IPS-NIHi11 (cell line): ENCODE measurements at regions not wholly inside any gene's neighbourhood (a gene's known extent, or its start where the extent isn't known, plus 50 kb on each side); places are given as distances from the start of the nearest gene placed in this dataset.
"Not testable (repeated sequence)": the region's sequence is repeated elsewhere in the genome, so short reads cannot be mapped to it uniquely, and the experiment has no call there.

Experiments
- DNase-seq: peaks from one replicate; pipeline ENCODE4 v3.0.0; 2012; ENCODE audit warnings: mixed read lengths, low spot score

DNA sequence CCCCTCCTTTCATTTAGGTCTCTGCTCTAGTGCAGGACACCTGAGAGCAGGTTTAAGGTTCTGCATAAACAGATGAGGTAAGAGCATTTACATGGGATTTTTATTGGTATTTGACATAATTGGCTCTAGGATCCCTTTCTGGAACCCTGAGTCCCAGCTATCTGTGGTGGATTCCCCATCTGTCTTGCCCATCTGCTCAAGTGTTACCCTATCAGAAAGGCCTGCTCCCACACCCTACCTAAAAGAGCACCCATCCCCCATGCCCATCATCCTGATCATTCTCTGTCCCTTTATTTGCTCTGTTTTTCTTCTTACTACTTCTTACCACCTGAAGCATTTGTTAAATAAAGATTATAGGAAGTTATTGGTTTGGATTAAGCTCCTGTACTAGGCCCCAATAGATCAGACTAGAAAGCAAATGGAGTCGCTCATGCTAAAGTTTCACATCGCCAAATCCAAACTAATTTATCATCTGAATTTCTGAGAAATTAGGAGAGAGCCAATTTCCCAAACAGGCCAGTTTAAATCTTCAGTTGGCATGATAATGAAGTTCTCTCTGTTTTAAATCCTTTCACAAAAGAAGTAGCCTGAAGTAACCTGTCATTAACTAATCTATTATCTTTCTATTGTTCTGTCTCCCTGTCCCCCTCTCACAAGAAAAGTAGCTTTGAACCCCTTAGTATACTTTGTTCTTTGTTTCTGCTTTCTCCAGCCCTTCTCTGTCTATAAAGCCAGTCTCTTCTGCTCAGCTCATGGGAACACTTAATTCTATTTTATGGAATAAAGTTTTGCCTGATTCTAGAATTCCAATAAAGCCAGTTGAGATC, 178.6 kb downstream of the ZNF674 start:
- no peak for DNase-seq

- no peak for DNase-seq
These were observed 190.7 kb downstream of the ZNF674 start for GRCh38 chrX:46354481-46354880.

GRCh38 chrX:46341767-46342322, 203.4 kb downstream of the ZNF674 start:
- DNase-seq = no peak

GRCh38 chrX:46340696-46341095, 204.5 kb downstream of the ZNF674 start:
- no peak for DNase-seq

- no peak for DNase-seq
These were observed 211.7 kb downstream of the ZNF674 start for GRCh38 chrX:46333550-46333949.

DNA sequence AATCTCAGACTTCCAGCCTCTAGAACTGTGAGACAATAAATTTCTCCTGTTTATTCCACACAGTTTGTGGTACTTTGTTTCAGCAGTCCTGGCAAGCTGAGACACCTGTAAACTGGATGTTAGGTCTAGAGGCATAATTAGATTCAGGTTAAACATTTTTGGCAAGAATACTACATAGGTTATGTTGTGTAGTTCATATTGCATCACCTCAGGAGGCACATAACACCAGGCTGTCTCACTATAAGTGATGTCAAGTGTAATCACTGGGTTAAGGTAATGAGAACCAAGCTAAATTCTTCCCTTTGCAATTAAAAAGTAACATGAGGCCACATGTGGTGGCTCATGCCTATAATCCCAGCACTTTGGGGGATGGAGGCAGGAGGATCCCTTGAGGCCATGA, 214.2 kb downstream of the ZNF674 start:
- no peak for DNase-seq

- no peak for DNase-seq
These were observed 214.7 kb downstream of the ZNF674 start for GRCh38 chrX:46330513-46330912.

DNA sequence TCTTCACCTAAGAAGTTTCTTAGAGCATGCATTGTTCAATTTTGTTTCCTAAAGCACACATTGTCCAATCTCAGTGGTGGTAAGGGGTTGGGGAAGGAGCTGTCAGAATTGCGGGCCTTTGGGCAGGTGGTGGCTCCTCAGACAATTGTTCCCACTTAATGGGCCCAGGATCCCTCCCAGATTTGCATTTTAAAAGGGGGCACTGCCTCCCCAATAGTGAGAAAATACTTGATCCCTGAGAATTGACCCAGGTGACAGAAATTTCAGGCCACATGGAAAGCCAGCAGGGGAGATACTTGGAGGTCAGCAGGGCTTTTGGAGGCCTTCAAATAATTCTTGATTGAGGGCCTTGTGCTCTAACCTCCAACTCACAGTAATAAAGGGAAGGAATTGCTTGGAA, 217.1 kb downstream of the ZNF674 start:
- DNase-seq = peak; percentile 11

DNA sequence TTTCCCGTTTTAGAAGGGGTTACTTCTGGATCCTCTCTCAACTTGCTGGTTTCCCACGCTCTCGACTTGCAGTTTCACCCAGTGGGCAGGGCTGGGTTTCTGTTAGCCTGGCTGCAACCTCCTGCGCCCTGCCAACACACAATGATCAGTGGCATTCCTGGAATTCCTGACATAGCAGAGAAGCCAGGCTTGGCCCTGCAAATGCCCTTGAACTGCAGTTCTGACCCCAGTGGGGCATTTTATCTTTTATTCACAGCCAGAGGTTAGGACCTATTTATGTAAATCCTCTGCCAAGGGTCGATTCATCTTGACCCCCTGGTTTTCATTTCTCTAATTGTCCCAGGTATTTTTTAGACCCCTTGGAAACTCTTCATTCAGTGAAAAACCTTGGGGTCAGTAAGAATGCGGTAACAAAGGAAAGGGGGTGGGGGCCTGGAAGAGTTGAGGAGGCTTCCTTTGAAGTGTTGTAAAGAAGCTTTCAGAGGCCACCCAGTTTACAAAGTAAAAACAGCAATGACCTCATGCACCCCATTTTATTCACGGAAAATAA, 217.6 kb downstream of the ZNF674 start:
- peak; percentile 72 for DNase-seq

DNA sequence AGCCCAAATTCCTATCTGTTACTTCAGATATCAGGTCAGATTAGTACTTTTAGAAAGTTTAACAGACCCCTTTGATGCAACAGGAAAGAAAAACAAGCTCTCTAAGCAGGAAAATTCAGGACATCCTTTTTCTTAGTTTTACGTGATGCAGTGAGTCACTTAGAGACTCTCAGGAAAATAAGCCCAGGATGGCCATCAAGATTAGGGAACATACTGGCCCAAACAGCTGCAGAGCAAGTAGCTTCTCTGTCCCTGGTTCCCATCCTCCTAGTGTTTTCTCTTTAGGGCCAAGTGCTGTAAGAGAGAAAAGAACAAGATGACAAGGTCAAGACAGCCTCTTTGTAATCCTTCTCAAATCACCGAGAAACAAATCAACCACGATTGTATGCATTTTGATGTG, 219.1 kb downstream of the ZNF674 start:
- no peak for DNase-seq

GRCh38 chrX:46325312-46325877, 219.8 kb downstream of the ZNF674 start:
- DNase-seq = peak; percentile 31

GRCh38 chrX:46324166-46324565, 221.1 kb downstream of the ZNF674 start:
- no peak for DNase-seq

- not testable (repeated sequence) for DNase-seq
These were observed 222.3 kb downstream of the ZNF674 start for GRCh38 chrX:46322929-46323328.

DNA sequence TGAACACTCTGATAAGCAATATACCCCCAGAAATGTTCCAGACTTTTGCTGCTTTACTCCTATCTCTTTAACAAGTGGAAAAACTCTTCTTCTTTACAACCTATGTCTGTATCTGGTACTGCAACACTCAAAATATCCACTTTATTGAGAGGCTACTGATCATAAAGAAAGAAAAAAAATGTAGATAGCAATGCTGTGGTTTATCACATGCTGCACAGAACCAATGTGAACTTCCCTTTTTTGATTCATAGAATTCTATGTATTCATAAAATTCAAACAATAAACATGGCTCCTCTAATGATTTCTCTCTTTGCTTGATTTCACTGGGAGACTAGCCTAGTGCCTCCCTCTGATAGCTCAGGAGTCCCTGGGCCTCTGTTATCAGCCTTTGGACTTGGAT, 223.5 kb downstream of the ZNF674 start:
- DNase-seq = no peak

- DNase-seq = no peak
These were observed 225.5 kb downstream of the ZNF674 start for GRCh38 chrX:46319750-46320149.

GRCh38 chrX:46318551-46318950, 226.7 kb downstream of the ZNF674 start:
- no peak for DNase-seq

DNA sequence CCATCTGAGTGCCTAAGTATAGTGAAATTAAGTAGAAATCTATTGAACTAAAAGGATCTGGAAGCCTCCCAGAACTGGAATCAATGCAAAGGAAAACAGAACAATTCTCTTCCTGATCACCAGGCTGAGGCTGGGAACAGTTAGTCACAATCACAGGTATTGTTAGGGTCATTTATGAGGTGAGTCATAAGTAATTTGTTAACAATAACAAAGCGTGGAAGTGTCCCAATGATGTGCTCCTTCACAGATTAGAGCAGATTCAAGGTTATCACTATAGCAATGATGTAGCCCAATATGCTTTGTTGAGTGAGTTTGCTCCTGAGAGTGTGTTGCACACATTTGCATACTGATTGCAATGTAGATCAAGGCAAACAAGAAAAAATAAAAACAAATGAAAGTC, 228.1 kb downstream of the ZNF674 start:
- no peak for DNase-seq

DNA sequence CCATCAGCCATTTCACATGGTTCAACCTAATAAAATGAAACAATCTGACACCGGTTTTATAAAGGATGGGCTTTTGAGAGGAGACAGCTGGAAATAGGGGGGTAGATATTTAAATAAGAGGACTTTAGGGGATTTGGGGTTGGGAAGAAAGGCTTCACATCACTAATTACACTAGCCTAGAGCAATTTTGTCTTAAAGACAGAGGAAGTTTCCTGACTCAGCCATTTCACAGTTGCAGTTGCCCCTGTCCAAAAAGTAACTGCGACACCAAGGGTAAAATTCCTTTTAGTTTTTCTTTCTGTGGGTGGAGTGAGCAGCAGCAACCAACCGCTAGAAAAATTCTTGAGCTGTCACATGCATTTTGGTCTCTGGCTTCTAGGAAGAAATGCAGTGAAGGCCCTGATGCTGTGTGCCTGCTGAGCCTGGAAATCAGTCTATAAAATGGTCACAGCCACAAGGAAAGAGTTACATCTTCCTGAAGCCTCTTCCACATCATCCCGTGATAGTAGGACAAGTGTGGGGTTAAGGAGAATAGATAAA, 233.6 kb downstream of the ZNF674 start:
- no peak for DNase-seq

- no peak for DNase-seq
These were observed 234.3 kb downstream of the ZNF674 start for GRCh38 chrX:46310815-46311497.

DNA sequence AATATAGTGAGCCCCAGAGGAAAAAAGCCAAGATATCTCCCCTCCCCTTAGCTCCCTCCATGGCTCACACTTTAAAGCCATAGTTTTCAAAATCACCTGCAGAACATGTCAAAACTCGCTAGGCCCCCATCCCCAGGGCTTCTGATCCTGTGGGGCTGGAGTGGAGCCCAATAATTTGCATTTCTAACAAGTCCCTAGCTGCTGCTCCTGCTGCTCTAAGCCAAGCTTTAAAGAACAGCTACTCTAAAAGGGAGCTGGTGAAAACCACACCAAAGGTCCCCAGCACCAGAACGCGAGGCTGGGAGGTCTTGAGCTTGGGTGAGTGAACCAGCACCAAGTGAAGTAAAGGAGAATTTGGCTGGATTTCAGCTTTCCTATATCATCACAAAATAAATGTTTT, 237.1 kb downstream of the ZNF674 start:
- DNase-seq = no peak

GRCh38 chrX:46306103-46306502, 239.1 kb downstream of the ZNF674 start:
- no peak for DNase-seq

DNA sequence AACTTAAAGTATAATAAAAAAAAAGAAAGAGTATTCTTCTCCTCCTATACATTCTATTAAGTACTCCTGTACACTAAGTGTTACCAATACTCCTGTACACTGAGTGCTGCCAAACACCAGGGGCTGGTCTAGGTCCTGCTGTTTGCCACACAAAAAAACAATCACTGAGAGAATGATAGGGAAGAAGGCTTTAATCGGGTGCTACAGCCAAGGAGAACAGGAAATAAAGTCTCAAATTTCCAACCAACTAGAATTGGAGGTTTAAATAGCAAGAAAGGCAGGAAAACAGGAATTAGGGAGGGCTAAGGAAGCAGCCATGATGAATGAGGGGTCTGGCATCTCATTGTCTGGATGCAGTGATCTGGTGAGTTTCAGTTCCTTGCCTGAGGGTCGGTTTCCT, 239.8 kb downstream of the ZNF674 start:
- DNase-seq = no peak
